H1 (cell line): ENCODE measurements at regions not wholly inside any gene's neighbourhood (a gene's known extent, or its start where the extent isn't known, plus 50 kb on each side); places are given as distances from the start of the nearest gene placed in this dataset.
A peak's percentile ranks its signal among the peaks of the same experiment; 100 is the strongest.

Source experiments
- CTCF ChIA-PET: fragments of 300-600 bp; sonication (Branson Sonifier 250); formaldehyde crosslinking; loops from one replicate; lab custom pipeline; 2021; ENCODE audit not compliant: partially characterized antibody; lab: Charles Lee
- POLR2A ChIA-PET: fragments of 300-600 bp; sonication (Branson Sonifier 250); formaldehyde crosslinking; loops from one replicate; lab custom pipeline; 2021; ENCODE audit warnings: inconsistent platforms; ENCODE audit not compliant: partially characterized antibody; lab: Charles Lee
- DNase-seq, 2 experiments: peaks; one replicate each; pipeline versions ENCODE4 v3.0.0 to v3.0.0-alpha.2; 2010 to 2022; ENCODE audit warnings: low spot score in 2 of 2, low read depth in 1 of 2, mixed read lengths in 1 of 2
- FAIRE-seq: peaks from 2 replicates; lab custom pipeline; 2011; peaks lifted over from hg19 to GRCh38; lab: Jason Lieb, UNC
- H2AFZ ChIP-seq: 2 replicates; pipeline ENCODE4 v1.8.1; 2012; ENCODE audit warnings: low read length, inconsistent platforms
- H2AK5ac ChIP-seq: 2 replicates; pipeline ENCODE4 v1.6.1; 2013; ENCODE audit warnings: low read depth, low read length
- H2BK120ac ChIP-seq: replicated peaks from 2 replicates; pipeline ENCODE3; 2013; ENCODE audit warnings: low read depth, low read length, inconsistent platforms
- H2BK12ac ChIP-seq: 2 replicates; pipeline ENCODE4 v1.6.1; 2013; ENCODE audit warnings: low read depth, low read length
- H2BK15ac ChIP-seq: 2 replicates; pipeline ENCODE4 v1.6.1; 2013; ENCODE audit warnings: low read length
- H2BK20ac ChIP-seq: 2 replicates; pipeline ENCODE4 v1.6.1; 2013; ENCODE audit warnings: low read length
- H2BK5ac ChIP-seq: 2 replicates; pipeline ENCODE4 v1.6.1; 2013; ENCODE audit warnings: low read depth, low read length
- H3K14ac ChIP-seq: 2 replicates; pipeline ENCODE4 v1.6.1; 2013; ENCODE audit warnings: inconsistent platforms; ENCODE audit not compliant: insufficient read length
- H3K18ac ChIP-seq: 2 replicates; pipeline ENCODE4 v1.6.1; 2013; ENCODE audit warnings: low read length; ENCODE audit errors: extremely low read depth
- H3K23ac ChIP-seq: 2 replicates; pipeline ENCODE4 v1.6.1; 2013; ENCODE audit warnings: inconsistent platforms; ENCODE audit not compliant: insufficient read length
- H3K23me2 ChIP-seq: 2 replicates; pipeline ENCODE4 v1.6.1; 2013; ENCODE audit warnings: low read depth, low read length
- H3K27ac ChIP-seq: 2 replicates; pipeline ENCODE4 v1.6.1; 2011; ENCODE audit warnings: low read depth, low read length, inconsistent platforms
- H3K27me3 ChIP-seq, 4 experiments: replicated peaks in 1 of 4; 1 replicate in 1 of 4; 2 replicates in 3 of 4; pipeline versions ENCODE4 v1.6.1 to v1.8.1; 2011 to 2013; ENCODE audit warnings: low read length in 3 of 4, mild to moderate bottlenecking in 3 of 4, inconsistent platforms in 2 of 4, mixed read lengths in 2 of 4, moderate library complexity in 1 of 4; ENCODE audit not compliant: control insufficient read depth in 3 of 4, insufficient read depth in 3 of 4; ENCODE audit errors: extremely low read depth in 1 of 4
- H3K36me3 ChIP-seq, 4 experiments: 2 replicates each; pipeline versions ENCODE4 v1.6.1 to v1.8.1; 2011 to 2013; ENCODE audit warnings: mild to moderate bottlenecking in 4 of 4, low read length in 3 of 4, moderate library complexity in 2 of 4, control low read depth in 1 of 4, inconsistent platforms in 1 of 4; ENCODE audit not compliant: insufficient read depth in 4 of 4, control insufficient read depth in 2 of 4
- H3K4ac ChIP-seq: replicated peaks from 2 replicates; pipeline ENCODE3; 2013; ENCODE audit warnings: low read length, low read depth, mixed read lengths, inconsistent platforms; ENCODE audit not compliant: insufficient read length
- H3K4me1 ChIP-seq, 4 experiments: replicated peaks in 1 of 4; 1 replicate in 1 of 4; 2 replicates in 3 of 4; pipeline versions ENCODE4 v1.6.1 to v1.8.1; 2011 to 2013; ENCODE audit warnings: low read length in 3 of 4, inconsistent platforms in 2 of 4, mixed read lengths in 1 of 4; ENCODE audit not compliant: insufficient read depth in 4 of 4, control insufficient read depth in 3 of 4
- H3K4me2 ChIP-seq, 2 experiments: 2 replicates each; pipeline versions ENCODE4 v1.6.1 to v1.8.1; 2011 to 2013; ENCODE audit warnings: low read depth in 2 of 2, low read length in 2 of 2, control low read depth in 1 of 2, inconsistent platforms in 1 of 2, mild to moderate bottlenecking in 1 of 2; ENCODE audit not compliant: insufficient read depth in 1 of 2
- H3K4me3 ChIP-seq, 4 experiments: fragments of 200-600, 300-600 bp in 1 of 4; sonication (generic), shearing (Covaris generic), sonication (Bioruptor Twin) in 1 of 4; 2 replicates each; pipeline versions ENCODE4 v1.5.1 to v1.8.1; 2011 to 2016; ENCODE audit warnings: low read length in 4 of 4, low read depth in 3 of 4, control low read depth in 2 of 4, inconsistent platforms in 2 of 4, mild to moderate bottlenecking in 2 of 4, mixed read lengths in 1 of 4, moderate library complexity in 1 of 4; ENCODE audit not compliant: insufficient read depth in 2 of 4; ENCODE audit errors: extremely low read depth in 1 of 4
- H3K56ac ChIP-seq: replicated peaks from 2 replicates; pipeline ENCODE3; 2013; ENCODE audit warnings: low read depth, mild to moderate bottlenecking, mixed read lengths, low read length, inconsistent platforms; ENCODE audit not compliant: insufficient read length
- H3K79me1 ChIP-seq: 2 replicates; pipeline ENCODE4 v1.6.1; 2013; ENCODE audit warnings: low read depth, low read length, control low read depth
- H3K79me2 ChIP-seq, 2 experiments: 2 replicates each; pipeline versions ENCODE4 v1.6.1 to v1.8.1; 2012 to 2013; ENCODE audit warnings: low read length in 2 of 2, mild to moderate bottlenecking in 2 of 2, inconsistent platforms in 1 of 2; ENCODE audit not compliant: insufficient read depth in 2 of 2, control insufficient read depth in 1 of 2
- H3K9ac ChIP-seq, 4 experiments: replicated peaks in 1 of 4; 1 replicate in 1 of 4; 2 replicates in 3 of 4; pipeline versions ENCODE4 v1.6.1 to v1.8.1; 2011 to 2013; ENCODE audit warnings: low read depth in 3 of 4, low read length in 3 of 4, control low read depth in 2 of 4, mild to moderate bottlenecking in 2 of 4, moderate library complexity in 2 of 4, inconsistent platforms in 1 of 4; ENCODE audit errors: extremely low read depth in 1 of 4
- H3K9me3 ChIP-seq, 2 experiments: 2 replicates each; pipeline versions ENCODE4 v1.6.1 to v1.8.1; 2012 to 2013; ENCODE audit warnings: mild to moderate bottlenecking in 2 of 2, moderate library complexity in 2 of 2, control low read depth in 1 of 2, inconsistent platforms in 1 of 2, low read depth in 1 of 2, low read length in 1 of 2, mixed read lengths in 1 of 2; ENCODE audit not compliant: insufficient read depth in 2 of 2
- H4K20me1 ChIP-seq, 2 experiments: replicated peaks in 1 of 2; 2 replicates each; pipeline versions ENCODE3 to v1.8.1; 2011 to 2013; ENCODE audit warnings: inconsistent platforms in 2 of 2, low read length in 2 of 2, mild to moderate bottlenecking in 1 of 2; ENCODE audit not compliant: insufficient read depth in 2 of 2, control insufficient read depth in 1 of 2
- H4K5ac ChIP-seq: 2 replicates; pipeline ENCODE4 v1.6.1; 2013; ENCODE audit warnings: low read length, low read depth, mixed read lengths, inconsistent platforms; ENCODE audit not compliant: insufficient read length
- H4K8ac ChIP-seq: 2 replicates; pipeline ENCODE4 v1.8.0; 2013; ENCODE audit warnings: mild to moderate bottlenecking, moderate library complexity, low read length, inconsistent platforms; ENCODE audit not compliant: insufficient read depth; ENCODE audit errors: extremely low read depth
- H4K91ac ChIP-seq: replicated peaks from 2 replicates; pipeline ENCODE3; 2013; ENCODE audit warnings: low read length, mixed read lengths, inconsistent platforms; ENCODE audit not compliant: insufficient read length
- CBX8 ChIP-seq: fragments of 300-800, 300-1000 bp; sonication (generic); IDR thresholded peaks from 2 replicates; pipeline ENCODE4 v1.7.1; 2016; ENCODE audit warnings: low read depth, low read length, borderline replicate concordance
- WGBS, 2 experiments: shearing (Covaris generic) in 1 of 2; methylation state at CpG; one replicate each; pipeline versions ENCODE4 v1.1.6 to v1.1.7; 2013 to 2015; ENCODE audit warnings: low lambda C conversion rate in 2 of 2, mixed read lengths in 2 of 2, inconsistent platforms in 1 of 2, low coverage in 1 of 2, missing lambda C conversion rate in 1 of 2; ENCODE audit not compliant: insufficient replicate concordance in 2 of 2, insufficient coverage in 1 of 2, insufficient read length in 1 of 2; ENCODE audit errors: extremely low coverage in 1 of 2, missing lambda C conversion rate in 1 of 2; 5-methylcytosine and 5-hydroxymethylcytosine counted together

- WGBS, 2 experiments = 91% methylated on average over 4 of the region's 4 CpGs; no CpG with 5 or more reads in 1 of the 2 experiments
- H2AFZ ChIP-seq = peak overlapping the region; percentile 46; the same call in 1 of the 2 replicates
- TF ChIP-seq CBX8 = no peak
- no peak overlapping the region for H3K56ac ChIP-seq
- no peaks in the 10 kb centered on the region for H3K36me3 ChIP-seq
- FAIRE-seq (peak; percentile 39), DNase-seq (no peak)
- H2BK20ac ChIP-seq = no peak overlapping the region
- H4K20me1 ChIP-seq = no peaks in the 10 kb centered on the region
- H2BK15ac ChIP-seq = no peak overlapping the region
- H3K23me2 ChIP-seq = no peaks in the 10 kb centered on the region
- no peak overlapping the region for H2BK5ac ChIP-seq
- H4K91ac ChIP-seq = no peak overlapping the region
- H3K23ac ChIP-seq = no peak overlapping the region
- H3K79me2 ChIP-seq = no peaks in the 10 kb centered on the region
- POLR2A ChIA-PET = no interaction called here
- CTCF ChIA-PET = no interaction called here
- H3K4me1 ChIP-seq = peaks cover 0 to under 1% (median 0%) of the 10 kb centered on the region in 4 experiments; a peak in 1 of 7 replicates
- no peak overlapping the region for H3K4me3 ChIP-seq
- H3K4me2 ChIP-seq = no peak overlapping the region
- no peak overlapping the region for H2AK5ac ChIP-seq
- no peak overlapping the region for H3K27ac ChIP-seq
- H4K8ac ChIP-seq = no peak overlapping the region
- no peak overlapping the region for H3K4ac ChIP-seq
- H3K18ac ChIP-seq = no peak overlapping the region
- no peak overlapping the region for H4K5ac ChIP-seq
- no peak overlapping the region for H3K14ac ChIP-seq
- peaks cover 6 to 7% of the 10 kb centered on the region in 2 experiments; a peak in 3 of 4 replicates for H3K9me3 ChIP-seq
- no peak overlapping the region for H2BK120ac ChIP-seq
- H2BK12ac ChIP-seq = no peak overlapping the region
- H3K9ac ChIP-seq = no peak overlapping the region
- H3K27me3 ChIP-seq = peaks cover 0 to 1% (median 0%) of the 10 kb centered on the region in 4 experiments; a peak in 1 of 7 replicates
- H3K79me1 ChIP-seq = no peaks in the 10 kb centered on the region
These were observed 329.8 kb upstream of the MBL2 start for GRCh38 chr10:53102424-53102823.
